ENCODE measurements at regions not wholly inside any gene's neighbourhood (a gene's known extent, or its start where the extent isn't known, plus 50 kb on each side); places are given as distances from the start of the nearest gene placed in this dataset.
A peak's percentile ranks its signal among the peaks of the same experiment; 100 is the strongest.

DNA sequence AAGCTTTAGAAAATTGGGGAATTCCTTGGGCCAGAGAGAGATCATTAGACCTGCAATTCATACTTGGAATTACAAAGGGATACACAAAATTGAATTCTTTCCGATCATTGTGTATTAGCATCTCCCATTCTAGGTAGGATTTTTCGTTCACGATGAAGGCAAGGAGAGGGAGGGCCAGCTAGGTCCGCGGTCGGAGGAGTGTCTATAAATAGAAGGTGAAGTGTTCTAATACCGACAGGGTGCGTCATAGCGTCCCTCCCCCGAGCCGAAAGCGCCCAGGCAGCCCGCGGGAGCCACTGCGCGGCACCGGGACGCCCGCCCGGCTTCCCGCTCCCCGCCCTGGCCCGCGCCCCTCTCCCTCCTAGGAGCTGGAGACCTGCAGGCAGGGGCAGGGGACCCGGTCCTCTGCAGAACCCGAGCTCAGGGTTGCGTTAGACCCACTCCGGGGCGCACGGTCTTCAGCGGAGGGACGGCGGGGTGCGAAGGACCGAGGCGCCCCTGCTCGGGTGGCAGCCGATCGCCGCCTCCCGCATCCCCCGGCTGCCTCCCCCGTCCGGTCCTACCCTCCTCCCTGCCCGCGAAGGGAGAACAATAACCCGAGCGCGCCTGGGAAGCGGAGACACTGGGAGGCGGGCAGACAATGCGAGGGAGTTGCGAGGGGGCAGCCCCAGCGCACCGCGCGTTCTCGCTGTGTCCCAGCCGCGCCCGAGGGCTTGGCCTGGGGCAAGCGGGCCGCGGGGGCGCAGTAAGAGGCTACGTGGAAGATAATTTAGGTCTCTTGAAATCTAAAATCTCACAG, 114.2 kb upstream of the SERTAD2 start:
- 0 out of 2 replicates have a peak, but pooled peaks have one; percentile 19 for TF ChIP-seq CTCF (IDR thresholded peaks at IDR 0.05; ENCODE audit: low read depth, low read length)
- H3K9me3 ChIP-seq (ENCODE audit: severe bottlenecking): no peaks in the 10 kb centered on the region
- no peaks in the 10 kb centered on the region for H3K27me3 ChIP-seq (ENCODE audit: insufficient read depth, low read depth, severe bottlenecking)
- H3K27ac ChIP-seq: peak overlapping the region; percentile 87
- no peaks in the 10 kb centered on the region for H3K36me3 ChIP-seq
- peak; percentile 93 for DNase-seq
- peak overlapping the region; percentile 86 for H3K4me3 ChIP-seq (ENCODE audit: low read depth, low read length)

DNA sequence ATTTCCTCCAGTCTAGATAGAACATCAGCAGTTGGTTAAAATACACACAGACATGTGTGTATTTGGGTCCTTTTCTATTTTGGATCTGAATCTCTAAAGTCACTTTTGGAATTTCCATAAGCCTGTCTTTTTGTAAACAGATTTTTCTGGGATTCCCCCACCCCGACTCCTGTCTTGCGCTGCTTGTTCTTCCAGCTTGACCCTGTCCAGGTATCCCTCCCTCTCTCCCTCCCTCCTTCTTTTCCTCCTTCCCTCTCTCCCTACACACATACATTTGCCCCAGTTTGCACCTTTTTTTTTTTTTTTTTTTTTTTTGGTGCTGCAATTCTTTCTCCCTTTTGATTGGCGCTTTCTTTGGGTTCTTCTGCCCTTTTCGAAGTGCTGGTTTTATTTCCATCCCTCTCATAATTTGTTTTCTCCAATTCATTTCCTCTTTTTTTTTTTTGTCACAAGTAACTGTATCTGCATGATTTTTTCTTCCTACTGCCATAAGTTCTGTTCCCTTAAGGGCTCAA, 114.8 kb upstream of the SERTAD2 start:
- peak overlapping the region; percentile 87 for H3K27ac ChIP-seq
- no peaks in the 10 kb centered on the region for H3K9me3 ChIP-seq (ENCODE audit: severe bottlenecking)
- peak overlapping the region; percentile 86 for H3K4me3 ChIP-seq (ENCODE audit: low read depth, low read length)
- TF ChIP-seq CTCF (IDR thresholded peaks at IDR 0.05; ENCODE audit: low read depth, low read length): no peak
- H3K27me3 ChIP-seq (ENCODE audit: insufficient read depth, low read depth, severe bottlenecking): no peaks in the 10 kb centered on the region
- no peaks in the 10 kb centered on the region for H3K36me3 ChIP-seq
- no peak for DNase-seq

GRCh38 chr2:64769392-64770044, 115.8 kb upstream of the SERTAD2 start:
- Histone ChIP-seq H3K27me3 (ENCODE audit: insufficient read depth, low read depth, severe bottlenecking) (no peaks in the 10 kb centered on the region), H3K27ac (no peak overlapping the region), H3K4me3 (ENCODE audit: low read depth, low read length) (no peak overlapping the region), H3K9me3 (ENCODE audit: severe bottlenecking) (no peaks in the 10 kb centered on the region), H3K36me3 (no peaks in the 10 kb centered on the region)
- no peak for DNase-seq
- no peak for TF ChIP-seq CTCF (IDR thresholded peaks at IDR 0.05; ENCODE audit: low read depth, low read length)

- no peak for TF ChIP-seq CTCF (IDR thresholded peaks at IDR 0.05; ENCODE audit: low read depth, low read length)
- Histone ChIP-seq H3K9me3 (ENCODE audit: severe bottlenecking) (peaks cover 3% of the 10 kb centered on the region), H3K27ac (no peak overlapping the region), H3K4me3 (ENCODE audit: low read depth, low read length) (no peak overlapping the region), H3K27me3 (ENCODE audit: insufficient read depth, low read depth, severe bottlenecking) (no peaks in the 10 kb centered on the region), H3K36me3 (no peaks in the 10 kb centered on the region)
- no peak for DNase-seq
Observed at GRCh38 chr2:64770137-64770780, 116.5 kb upstream of the SERTAD2 start.

DNA sequence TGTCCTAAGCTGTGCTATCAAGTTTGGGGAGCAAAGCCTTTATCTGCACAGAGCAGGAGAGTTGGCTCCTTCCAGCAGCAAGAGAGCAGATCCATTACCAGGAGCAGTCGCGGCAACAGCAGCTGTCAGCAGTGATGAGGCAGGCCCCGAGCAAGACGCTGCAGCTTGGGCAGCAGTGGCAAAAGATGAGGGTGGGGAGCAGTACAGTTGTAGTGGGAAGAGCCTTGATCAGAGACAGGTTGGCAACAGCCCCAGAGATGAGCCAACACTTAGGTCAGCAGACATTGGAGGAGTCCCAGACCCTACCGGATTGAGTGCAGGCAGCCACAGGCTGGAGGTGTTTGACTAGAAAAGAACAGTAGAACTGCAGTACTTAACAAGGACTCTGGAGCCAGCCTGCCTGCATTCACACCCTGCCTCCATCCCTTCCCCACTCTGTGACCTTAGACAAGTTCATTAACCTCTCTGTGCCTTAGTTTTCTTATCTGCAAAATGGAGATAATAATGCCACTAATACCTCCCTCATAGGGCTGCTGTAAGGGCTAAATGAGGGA, 117.1 kb upstream of the SERTAD2 start:
- no peak for DNase-seq
- Histone ChIP-seq H3K9me3 (ENCODE audit: severe bottlenecking) (peaks cover 7% of the 10 kb centered on the region), H3K27ac (no peak overlapping the region), H3K36me3 (no peaks in the 10 kb centered on the region), H3K27me3 (ENCODE audit: insufficient read depth, low read depth, severe bottlenecking) (no peaks in the 10 kb centered on the region), H3K4me3 (ENCODE audit: low read depth, low read length) (no peak overlapping the region)
- TF ChIP-seq CTCF (IDR thresholded peaks at IDR 0.05; ENCODE audit: low read depth, low read length): no peak

Data from WERI-Rb-1 (cell line).